Type B pancreatic cell (in vitro differentiated cells): ENCODE measurements at regions not wholly inside any gene's neighbourhood (a gene's known extent, or its start where the extent isn't known, plus 50 kb on each side); places are given as distances from the start of the nearest gene placed in this dataset.
A peak's percentile ranks its signal among the peaks of the same experiment; 100 is the strongest.

ENCODE experiments used
- DNase-seq: peaks from one replicate; pipeline ENCODE4 v3.0.0; 2021; ENCODE audit warnings: mixed read lengths; ENCODE audit not compliant: unreplicated experiment; ENCODE audit errors: extremely low spot score
- H3K27ac Mint-ChIP-seq: 2 replicates; pipeline ENCODE4 v1.8.0; 2021; ENCODE audit warnings: mild to moderate bottlenecking, mixed read lengths
- H3K27me3 Mint-ChIP-seq: 2 replicates; pipeline ENCODE4 v1.8.0; 2021; ENCODE audit warnings: mixed read lengths
- H3K36me3 Mint-ChIP-seq: 2 replicates; pipeline ENCODE4 v1.8.0; 2021; ENCODE audit warnings: mixed read lengths
- H3K4me1 Mint-ChIP-seq: one replicate; pipeline ENCODE4 v1.8.0; 2021; ENCODE audit warnings: mixed read lengths; ENCODE audit not compliant: unreplicated experiment
- H3K4me3 Mint-ChIP-seq: 2 replicates; pipeline ENCODE4 v1.8.0; 2021; ENCODE audit warnings: mild to moderate bottlenecking, mixed read lengths
- H3K9me3 Mint-ChIP-seq: 2 replicates; pipeline ENCODE4 v1.8.0; 2021; ENCODE audit warnings: mixed read lengths
- TF ChIP-seq, protein P1 (sequence below): fragments of 200-600 bp; sonication (generic); conservative IDR thresholded peaks from 2 replicates; pipeline ENCODE4 v1.5.0; 2021; ENCODE audit warnings: antibody characterized with exemption, mild to moderate bottlenecking

DNA sequence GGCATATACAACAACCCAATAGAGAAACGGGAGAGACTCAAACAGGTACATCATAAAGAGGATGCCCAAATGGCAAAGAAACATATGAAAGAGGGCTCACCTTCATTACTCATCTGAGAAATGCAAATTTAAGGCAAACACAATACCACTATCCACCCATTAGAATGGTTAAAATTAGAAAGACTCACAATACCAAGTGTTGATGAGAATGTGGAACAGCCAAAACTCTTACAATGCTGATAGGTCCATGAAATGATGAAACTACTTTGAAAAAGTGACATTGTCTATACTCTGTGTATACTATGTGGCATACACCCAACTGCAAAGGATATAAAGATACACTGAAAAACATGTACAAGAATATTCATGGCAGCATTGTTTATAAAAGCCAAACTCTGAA is 96.2 kb upstream of the TSHZ3 start:
- H3K4me1 Mint-ChIP-seq = peaks cover 5% of the 10 kb centered on the region
- no peak overlapping the region for H3K4me3 Mint-ChIP-seq
- H3K36me3 Mint-ChIP-seq = no peaks in the 10 kb centered on the region
- DNase-seq = no peak
- H3K9me3 Mint-ChIP-seq = peaks cover 5% of the 10 kb centered on the region
- H3K27me3 Mint-ChIP-seq = peaks cover 7% of the 10 kb centered on the region
- H3K27ac Mint-ChIP-seq = no peak overlapping the region
- TF ChIP-seq, protein P1, sequence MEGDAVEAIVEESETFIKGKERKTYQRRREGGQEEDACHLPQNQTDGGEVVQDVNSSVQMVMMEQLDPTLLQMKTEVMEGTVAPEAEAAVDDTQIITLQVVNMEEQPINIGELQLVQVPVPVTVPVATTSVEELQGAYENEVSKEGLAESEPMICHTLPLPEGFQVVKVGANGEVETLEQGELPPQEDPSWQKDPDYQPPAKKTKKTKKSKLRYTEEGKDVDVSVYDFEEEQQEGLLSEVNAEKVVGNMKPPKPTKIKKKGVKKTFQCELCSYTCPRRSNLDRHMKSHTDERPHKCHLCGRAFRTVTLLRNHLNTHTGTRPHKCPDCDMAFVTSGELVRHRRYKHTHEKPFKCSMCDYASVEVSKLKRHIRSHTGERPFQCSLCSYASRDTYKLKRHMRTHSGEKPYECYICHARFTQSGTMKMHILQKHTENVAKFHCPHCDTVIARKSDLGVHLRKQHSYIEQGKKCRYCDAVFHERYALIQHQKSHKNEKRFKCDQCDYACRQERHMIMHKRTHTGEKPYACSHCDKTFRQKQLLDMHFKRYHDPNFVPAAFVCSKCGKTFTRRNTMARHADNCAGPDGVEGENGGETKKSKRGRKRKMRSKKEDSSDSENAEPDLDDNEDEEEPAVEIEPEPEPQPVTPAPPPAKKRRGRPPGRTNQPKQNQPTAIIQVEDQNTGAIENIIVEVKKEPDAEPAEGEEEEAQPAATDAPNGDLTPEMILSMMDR = no peak

DNA sequence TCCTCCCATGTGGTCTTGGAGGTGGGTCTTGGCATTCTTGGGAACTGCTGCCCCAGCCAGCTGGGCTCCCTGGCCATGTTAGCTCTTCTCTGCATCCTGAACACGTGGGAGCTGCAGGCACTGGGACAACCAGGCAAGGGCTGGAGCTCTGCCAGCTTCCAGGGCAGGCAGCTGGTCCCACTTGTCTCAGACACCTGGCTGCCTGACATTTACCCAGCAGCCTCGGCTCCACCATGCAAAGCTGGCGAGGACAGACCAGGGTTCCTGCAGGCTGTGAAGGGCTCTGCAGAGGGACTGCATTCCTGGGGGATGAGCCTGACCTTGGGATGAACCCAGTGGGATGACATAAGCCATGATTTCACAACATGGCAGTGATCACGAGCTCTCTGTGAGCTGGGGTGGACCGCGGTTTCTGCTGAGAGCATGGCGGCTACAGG is 99.0 kb upstream of the TSHZ3 start:
- TF ChIP-seq, protein P1 = no peak
- Mint-ChIP-seq H3K27me3 (peaks cover 4% of the 10 kb centered on the region), H3K9me3 (peaks cover 5% of the 10 kb centered on the region), H3K4me1 (peaks cover 5% of the 10 kb centered on the region), H3K36me3 (no peaks in the 10 kb centered on the region), H3K27ac (peak overlapping the region; percentile 48), H3K4me3 (no peak overlapping the region)
- no peak for DNase-seq

DNA sequence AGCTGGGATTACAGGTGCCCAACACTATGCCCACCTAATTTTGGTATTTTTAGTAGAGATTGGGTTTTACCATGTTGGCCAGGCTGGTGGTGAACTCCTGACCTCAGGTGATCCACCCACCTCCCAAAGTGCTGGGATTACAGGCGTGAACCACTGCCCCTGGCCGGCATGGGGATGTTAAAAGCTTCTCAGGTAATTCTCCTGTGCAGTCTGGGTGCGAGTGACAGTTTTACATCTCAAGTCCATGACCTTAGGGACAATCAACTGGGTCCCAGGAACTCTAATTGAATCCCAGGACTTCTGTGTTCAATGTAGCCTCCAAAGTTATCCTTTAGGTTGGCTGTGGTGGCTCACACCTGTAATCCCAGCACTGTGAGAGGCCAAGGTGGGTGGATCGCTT is 100.1 kb upstream of the TSHZ3 start:
- peaks cover 3% of the 10 kb centered on the region for H3K9me3 Mint-ChIP-seq

DNA sequence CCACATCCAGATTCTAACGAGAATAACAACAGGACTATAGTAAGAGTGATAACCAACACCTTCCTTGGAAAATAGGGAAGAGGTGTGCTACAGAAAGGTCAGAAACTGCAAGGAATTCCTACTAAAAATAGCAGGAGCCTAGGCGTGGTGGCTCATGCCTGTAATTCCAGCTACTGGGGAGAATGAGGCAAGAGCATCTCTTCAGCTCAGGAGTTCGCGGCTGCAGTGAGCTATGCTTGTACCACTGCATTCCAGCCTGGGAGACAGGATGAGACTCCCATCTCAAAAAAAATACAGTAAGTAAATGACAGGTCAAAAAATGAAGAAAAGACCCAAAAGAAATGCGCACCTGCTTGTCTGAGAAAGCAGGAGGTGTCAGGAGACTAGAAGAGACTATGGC is 101.5 kb upstream of the TSHZ3 start:
- peaks cover 4% of the 10 kb centered on the region for H3K27me3 Mint-ChIP-seq
- DNase-seq = no peak
- TF ChIP-seq, protein P1 = no peak

More for the DNA sequence above, 100.1 kb upstream of the TSHZ3 start:
- H3K27me3 Mint-ChIP-seq = peaks cover 4% of the 10 kb centered on the region
- TF ChIP-seq, protein P1 = no peak
- DNase-seq = no peak
- H3K36me3 Mint-ChIP-seq = no peaks in the 10 kb centered on the region
- no peak overlapping the region for H3K27ac Mint-ChIP-seq
- no peak overlapping the region for H3K4me3 Mint-ChIP-seq
- H3K4me1 Mint-ChIP-seq = peaks cover 5% of the 10 kb centered on the region

DNA sequence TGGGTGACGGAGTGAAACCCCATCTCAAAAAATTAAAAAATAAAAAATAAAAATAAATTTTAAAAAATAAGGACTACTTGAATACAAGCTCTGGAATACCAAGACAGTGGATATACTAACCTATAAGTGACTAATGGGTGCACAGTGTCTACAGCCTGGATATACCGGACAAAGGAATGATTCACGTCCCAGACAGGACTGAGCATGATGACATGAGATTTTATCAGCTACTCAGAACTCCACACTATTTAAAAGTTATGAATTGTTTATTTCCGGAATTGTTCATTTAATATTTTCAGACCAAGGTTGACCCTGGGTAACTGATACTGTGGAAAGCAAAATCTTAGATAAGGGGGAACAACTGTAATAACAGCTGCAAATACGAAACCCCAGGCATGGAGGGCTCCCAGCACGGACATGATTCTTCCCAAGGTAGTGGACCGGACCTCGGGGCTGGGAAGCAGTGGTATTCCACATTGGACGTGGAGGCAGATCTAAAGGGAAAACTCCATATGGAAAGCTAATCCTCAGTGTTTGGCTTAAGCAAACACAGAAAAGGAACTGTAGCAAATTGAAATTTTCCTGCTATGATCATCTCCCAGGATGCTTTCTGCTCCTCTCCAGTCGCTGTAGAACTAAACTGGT is 102.6 kb upstream of the TSHZ3 start:
- peaks cover 4% of the 10 kb centered on the region for H3K27me3 Mint-ChIP-seq
- TF ChIP-seq, protein P1 = no peak
- no peaks in the 10 kb centered on the region for H3K9me3 Mint-ChIP-seq
- H3K27ac Mint-ChIP-seq = no peak overlapping the region
- no peak for DNase-seq
- no peak overlapping the region for H3K4me3 Mint-ChIP-seq
- H3K4me1 Mint-ChIP-seq = peaks cover 5% of the 10 kb centered on the region
- H3K36me3 Mint-ChIP-seq = no peaks in the 10 kb centered on the region

More for the DNA sequence above, 101.5 kb upstream of the TSHZ3 start:
- Mint-ChIP-seq H3K27ac (no peak overlapping the region), H3K36me3 (no peaks in the 10 kb centered on the region), H3K4me1 (peaks cover 5% of the 10 kb centered on the region), H3K4me3 (no peak overlapping the region), H3K9me3 (no peaks in the 10 kb centered on the region)
